GM23248 (cell line): ENCODE measurements at regions not wholly inside any gene's neighbourhood (a gene's known extent, or its start where the extent isn't known, plus 50 kb on each side); places are given as distances from the start of the nearest gene placed in this dataset.

Experiments
- EZH2 ChIP-seq: fragments of 200-600 bp; sonication (generic); IDR thresholded peaks from 2 replicates; pipeline ENCODE4 v1.6.1; 2018; ENCODE audit warnings: antibody characterized with exemption, mild to moderate bottlenecking; ENCODE audit not compliant: insufficient read depth, poor library complexity, severe bottlenecking
- EZH2phosphoT487 ChIP-seq: fragments of 200-600 bp; sonication (generic); IDR thresholded peaks from 2 replicates; pipeline ENCODE4 v1.6.1; 2018; ENCODE audit warnings: antibody characterized with exemption, moderate library complexity, mild to moderate bottlenecking, low read depth; ENCODE audit not compliant: insufficient read depth

DNA sequence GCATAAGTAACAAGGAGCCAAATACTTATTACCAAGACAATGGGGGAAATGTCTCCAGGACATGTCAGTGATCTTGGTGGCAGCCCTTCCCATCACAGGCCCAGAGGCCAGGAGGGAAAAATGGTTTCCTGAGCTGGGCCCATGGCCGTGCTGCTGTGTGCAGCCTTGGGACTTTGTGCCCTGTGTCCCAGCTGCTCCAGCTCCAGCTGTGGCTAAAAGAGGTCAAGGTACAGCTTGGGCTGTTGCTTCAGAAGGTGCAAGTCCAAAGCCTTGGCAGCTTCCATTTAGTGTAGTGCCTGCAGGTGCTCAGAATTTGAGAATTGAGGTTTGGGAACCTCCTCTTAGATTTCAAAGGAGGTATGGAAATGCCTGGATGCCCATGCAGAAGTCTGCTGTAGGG, 212.3 kb upstream of the DCN start:
- TF ChIP-seq EZH2 (no peak), EZH2phosphoT487 (no peak)
